HG02759 (cell line): ENCODE measurements at regions not wholly inside any gene's neighbourhood (a gene's known extent, or its start where the extent isn't known, plus 50 kb on each side); places are given as distances from the start of the nearest gene placed in this dataset.
"Not testable (repeated sequence)": the region's sequence is repeated elsewhere in the genome, so short reads cannot be mapped to it uniquely, and the experiment has no call there.

ENCODE experiments used
- ATAC-seq: cut with Tn5 transposase; IDR thresholded peaks from one replicate; pipeline ENCODE4 v1.9.1; 2021; ENCODE audit warnings: mild to moderate bottlenecking, moderate library complexity; ENCODE audit not compliant: unreplicated experiment

- no peak for ATAC-seq
Observed at GRCh38 chr6:160804639-160805038, 102.6 kb downstream of the PLG start.

- ATAC-seq: no peak
Observed at GRCh38 chr6:160808263-160808662, 106.2 kb downstream of the PLG start.

DNA sequence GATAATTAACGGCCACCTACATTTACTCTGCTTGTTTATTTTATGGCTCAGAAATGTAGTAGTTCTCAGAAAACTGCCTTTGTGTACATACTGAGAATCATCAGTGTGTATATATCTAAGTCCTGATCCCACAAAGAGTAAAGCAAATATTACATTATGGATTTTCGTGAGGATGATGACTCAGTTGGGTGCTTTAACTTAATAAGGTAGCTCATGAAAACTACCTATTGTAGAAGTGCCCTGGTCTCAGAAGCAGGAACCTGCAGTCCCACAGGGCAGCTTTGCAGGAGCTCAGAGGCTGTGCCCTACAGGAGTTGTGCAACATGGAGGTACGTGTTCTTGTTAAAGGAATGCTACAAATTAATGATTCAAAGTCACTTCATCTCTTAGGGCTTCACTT is 108.2 kb downstream of the PLG start:
- no peak for ATAC-seq

- no peak for ATAC-seq
Observed at GRCh38 chr6:160812097-160812496, 110.1 kb downstream of the PLG start.

DNA sequence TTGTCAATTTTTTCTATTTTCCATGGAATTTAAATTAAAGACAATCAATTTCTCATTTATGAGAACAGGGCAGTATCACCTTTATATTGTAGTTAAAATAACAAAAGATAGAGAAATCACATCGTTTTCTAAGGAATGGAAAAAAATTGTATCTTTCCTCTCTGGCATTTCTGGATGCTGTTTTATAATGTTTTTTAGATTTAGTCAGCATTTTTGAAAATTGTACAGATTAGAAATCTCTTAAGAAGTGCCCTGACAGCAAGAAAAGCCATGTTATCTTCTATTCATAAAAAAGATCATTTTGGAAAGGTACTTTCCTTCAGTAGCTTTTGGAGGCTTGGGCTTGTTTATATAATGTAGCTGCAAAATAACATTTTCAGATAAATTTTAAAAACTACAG is 116.9 kb downstream of the PLG start:
- no peak for ATAC-seq

DNA sequence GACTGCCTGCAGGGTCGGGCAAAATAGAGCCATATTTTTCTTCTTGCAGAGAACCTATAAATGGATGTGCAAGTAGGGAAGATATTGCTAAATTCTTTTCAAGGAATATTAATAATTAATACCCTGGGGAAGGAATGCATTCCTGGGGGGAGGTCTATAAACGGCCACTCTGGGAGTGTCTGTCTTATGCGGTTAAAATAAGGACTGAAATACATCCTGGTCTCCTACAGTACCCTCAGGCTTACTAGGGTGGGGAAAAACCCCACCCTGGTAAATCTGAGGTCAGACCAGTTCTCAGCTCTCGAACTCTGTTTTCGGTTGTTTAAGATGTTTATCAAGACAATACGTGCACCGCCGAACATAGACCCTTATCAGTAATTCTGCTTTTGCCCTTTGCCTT is 118.6 kb downstream of the PLG start:
- ATAC-seq: not testable (repeated sequence)

GRCh38 chr6:160831739-160832138 is 129.7 kb downstream of the PLG start:
- ATAC-seq: no peak

DNA sequence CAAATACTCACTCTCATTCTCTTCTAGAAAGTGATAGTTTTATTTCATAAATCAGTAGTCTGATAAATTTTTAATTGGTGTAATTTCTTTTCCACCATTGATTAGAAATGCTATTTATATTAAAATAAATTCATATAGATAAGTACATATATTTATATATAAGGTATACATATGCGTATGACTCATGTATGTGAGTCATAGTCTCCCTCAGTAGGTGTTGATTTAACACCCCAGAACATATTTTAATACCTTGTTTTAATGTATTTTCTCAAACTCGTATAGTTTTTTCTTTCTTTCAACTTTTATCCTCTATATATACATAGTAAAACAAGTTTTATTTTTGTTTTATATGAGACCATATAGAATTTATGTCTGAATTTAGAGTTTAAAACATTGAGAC is 130.4 kb downstream of the PLG start:
- ATAC-seq: no peak

DNA sequence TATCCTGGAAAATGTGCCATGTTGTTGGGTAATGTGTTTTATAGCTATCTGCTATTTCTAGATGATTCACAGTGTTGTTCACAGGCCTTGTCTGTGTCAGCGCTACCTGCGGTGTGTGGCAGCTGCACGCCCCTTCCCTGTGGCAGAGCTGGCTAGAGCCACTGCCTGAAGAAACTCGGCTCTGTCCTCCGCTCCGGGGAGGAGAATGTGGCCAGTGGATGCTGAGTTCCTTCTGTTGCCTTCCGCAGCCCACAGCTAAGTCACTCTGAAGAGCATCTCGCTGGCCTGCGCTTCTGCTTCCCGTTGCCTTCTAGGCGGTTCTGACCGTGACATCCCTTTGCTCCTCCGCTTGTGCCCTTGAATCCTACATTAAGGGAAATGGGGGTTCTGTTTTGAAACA is 135.1 kb downstream of the PLG start:
- no peak for ATAC-seq

- no peak for ATAC-seq
Observed at GRCh38 chr6:160851031-160851430, 140.5 kb upstream of the MAP3K4 start.

GRCh38 chr6:160853946-160854345 is 137.6 kb upstream of the MAP3K4 start:
- ATAC-seq: no peak

GRCh38 chr6:160858886-160859285 is 132.7 kb upstream of the MAP3K4 start:
- ATAC-seq: no peak

GRCh38 chr6:160859822-160860221 is 131.7 kb upstream of the MAP3K4 start:
- no peak for ATAC-seq

DNA sequence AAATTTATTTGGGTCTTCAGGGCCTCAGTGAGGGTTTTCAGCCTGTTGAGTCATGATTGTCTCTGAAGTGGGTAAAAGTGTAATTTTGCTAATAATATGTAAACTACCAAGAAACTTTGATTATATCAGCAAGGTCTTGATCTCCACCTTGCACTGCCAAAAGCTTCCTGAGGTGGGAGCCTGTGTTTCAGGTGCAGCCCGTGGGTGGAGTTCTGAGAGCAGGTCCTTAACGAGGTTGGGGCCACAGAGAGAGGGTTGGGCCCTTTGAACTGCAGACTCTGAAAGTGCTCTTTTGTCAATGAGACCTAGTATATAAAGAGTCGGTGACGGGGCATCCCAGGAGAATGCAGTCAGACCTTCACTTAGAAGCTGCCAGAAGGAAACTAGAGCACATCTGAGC is 129.7 kb upstream of the MAP3K4 start:
- no peak for ATAC-seq

- ATAC-seq: no peak
Observed at GRCh38 chr6:160863782-160864181, 127.8 kb upstream of the MAP3K4 start.

DNA sequence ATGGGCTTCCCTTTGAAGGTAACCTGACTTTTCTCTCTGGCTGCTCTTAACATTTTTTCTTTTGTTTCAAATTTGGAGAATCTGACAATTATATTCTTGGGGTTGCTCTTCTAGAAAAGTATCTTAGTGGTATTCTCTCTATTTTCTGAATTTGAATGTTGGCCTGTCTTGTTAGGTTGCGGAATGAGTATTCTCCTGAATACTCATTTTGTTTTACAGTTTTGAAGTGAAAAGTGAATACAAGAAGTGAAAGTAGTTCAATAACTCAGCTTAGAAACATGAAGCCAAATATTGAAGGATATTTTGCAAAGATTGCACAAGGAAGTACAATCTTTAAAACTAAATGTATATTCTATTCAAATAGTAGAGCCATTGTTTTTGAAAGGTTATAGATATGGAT is 120.2 kb upstream of the MAP3K4 start:
- ATAC-seq: peak; percentile 84

DNA sequence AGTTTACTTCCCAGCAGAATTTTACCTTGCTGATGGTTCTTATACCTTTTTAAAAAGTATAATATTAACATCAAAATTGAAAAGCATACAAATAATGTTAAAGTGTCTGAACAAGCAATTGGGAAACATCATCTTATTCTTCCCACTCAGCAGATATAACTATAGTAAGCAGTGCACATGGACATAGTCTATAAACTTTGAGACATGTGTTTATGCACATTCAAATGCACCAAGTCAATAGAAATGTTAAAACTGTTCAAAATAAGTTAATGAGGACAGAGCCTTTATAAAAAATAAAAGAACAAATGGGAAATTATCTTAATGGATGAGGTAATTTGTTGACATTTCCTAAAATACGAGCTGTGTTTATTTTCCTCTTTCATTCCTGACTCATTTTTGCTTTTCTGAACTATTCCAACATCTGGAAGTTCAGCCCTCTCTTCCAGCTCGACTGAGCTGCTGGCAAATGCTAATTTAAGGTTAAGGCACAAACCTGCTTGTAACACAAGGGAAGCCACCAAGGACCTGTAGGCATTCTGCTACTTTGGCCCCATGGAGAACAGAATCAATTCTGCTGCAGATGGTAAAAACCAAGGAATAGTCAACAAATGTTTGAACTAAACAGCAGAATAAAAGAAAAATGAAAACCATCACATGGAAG is 110.3 kb upstream of the MAP3K4 start:
- no peak for ATAC-seq

GRCh38 chr6:160882006-160882405 is 109.6 kb upstream of the MAP3K4 start:
- ATAC-seq: no peak

DNA sequence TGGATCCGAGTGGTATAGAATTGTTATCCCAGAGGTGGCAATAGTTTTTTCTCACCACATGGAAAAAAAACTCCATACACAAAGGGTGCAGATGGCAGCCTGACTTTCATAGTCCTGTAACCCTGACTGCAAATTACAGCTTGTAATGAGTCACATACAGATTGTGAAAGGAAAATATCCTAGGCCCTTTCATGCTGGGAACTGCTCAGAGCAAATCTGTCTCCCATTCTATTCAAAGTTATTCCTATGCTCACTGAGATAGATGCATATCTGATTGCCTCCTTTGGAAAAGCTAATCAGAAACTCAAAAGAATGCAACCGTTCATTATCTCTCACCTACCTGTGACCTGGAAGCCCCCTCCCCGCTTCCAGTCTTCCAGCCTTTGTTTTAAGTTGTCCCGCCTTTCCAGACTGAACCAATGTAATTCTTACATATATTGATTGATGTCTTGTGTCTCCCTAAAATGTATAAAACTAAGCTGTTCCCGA is 108.7 kb upstream of the MAP3K4 start:
- no peak for ATAC-seq

DNA sequence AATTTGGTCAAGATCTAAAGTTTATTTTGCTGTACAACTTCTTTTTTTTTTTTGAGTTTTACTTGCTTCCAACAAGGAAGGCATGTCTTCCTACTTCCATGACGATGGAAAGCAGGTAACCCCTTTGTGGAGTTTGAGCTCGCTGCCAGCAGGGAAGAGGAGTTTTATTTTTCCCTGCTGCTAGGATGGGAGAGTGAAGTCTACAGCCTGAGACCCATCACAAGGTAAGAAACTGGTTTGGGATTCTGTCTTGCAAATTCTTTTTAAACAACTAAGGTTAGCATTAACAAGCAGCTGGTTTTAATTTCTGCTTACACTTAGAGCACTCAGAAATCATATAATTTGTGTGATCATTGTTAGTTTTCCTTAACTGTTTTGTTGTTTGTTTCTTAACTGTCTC is 108.0 kb upstream of the MAP3K4 start:
- no peak for ATAC-seq

DNA sequence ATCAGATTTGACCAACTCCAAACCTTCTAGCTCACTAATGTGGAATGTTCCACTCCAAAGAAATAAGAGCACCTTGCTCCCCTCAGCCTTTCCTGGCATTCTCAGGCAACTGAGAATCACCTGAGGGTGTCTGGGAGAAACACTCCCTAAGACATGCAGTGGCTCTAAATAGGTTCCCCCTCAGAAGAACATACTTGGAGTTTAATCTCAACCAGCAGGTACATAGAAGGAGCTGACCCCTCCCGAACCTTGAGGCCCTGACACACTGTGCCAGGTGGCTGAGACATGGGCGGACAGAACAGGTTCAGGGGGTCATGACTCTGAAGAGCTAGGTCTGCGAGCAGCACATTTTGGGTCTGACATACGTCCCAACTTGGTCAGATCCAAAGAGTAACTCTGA is 107.6 kb upstream of the MAP3K4 start:
- no peak for ATAC-seq

- ATAC-seq: not testable (repeated sequence)
Observed at GRCh38 chr6:160889148-160889547, 102.4 kb upstream of the MAP3K4 start.

DNA sequence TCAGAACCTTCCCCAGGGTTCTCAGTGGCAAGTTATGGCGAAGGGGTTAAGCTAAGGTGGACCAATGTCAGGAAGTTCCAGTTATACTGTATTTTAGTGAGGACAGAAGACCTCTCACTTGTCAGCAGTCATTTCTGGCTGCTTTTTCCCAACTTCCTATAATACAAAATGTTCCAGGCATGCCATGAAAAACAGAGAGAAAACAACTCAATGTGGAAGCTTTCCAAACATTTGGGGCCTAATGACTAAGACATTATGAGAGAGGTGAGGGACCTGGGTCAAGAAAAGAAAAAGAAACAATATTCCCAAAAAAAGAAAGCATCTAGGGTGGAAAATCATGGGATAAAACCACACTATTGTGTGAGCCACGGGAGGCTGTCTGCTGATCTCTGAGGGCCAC is 99.9 kb upstream of the MAP3K4 start:
- ATAC-seq: no peak
